ENCODE measurements at regions not wholly inside any gene's neighbourhood (a gene's known extent, or its start where the extent isn't known, plus 50 kb on each side); places are given as distances from the start of the nearest gene placed in this dataset.

DNA sequence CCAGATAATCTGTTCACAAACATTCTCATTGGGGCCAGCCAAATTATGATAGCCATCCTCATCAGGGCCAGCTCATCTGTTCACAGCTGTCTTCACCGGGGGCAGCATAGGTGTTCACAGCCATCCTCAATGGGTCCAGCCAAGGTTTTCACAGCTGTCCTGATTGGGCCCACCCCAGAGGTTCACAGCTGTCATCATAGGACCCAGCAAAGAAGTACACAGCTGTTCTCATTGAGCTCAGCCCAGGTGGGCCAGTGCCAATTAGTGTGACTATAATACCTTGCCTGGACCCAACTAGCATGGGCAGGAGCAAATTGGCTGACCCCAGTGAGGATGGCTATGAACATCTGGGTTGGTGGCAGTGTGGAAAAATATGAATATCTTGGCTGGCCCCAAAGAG is 1166.0 kb downstream of the UQCRFS1 start (continued):
- TF ChIP-seq, protein P1, sequence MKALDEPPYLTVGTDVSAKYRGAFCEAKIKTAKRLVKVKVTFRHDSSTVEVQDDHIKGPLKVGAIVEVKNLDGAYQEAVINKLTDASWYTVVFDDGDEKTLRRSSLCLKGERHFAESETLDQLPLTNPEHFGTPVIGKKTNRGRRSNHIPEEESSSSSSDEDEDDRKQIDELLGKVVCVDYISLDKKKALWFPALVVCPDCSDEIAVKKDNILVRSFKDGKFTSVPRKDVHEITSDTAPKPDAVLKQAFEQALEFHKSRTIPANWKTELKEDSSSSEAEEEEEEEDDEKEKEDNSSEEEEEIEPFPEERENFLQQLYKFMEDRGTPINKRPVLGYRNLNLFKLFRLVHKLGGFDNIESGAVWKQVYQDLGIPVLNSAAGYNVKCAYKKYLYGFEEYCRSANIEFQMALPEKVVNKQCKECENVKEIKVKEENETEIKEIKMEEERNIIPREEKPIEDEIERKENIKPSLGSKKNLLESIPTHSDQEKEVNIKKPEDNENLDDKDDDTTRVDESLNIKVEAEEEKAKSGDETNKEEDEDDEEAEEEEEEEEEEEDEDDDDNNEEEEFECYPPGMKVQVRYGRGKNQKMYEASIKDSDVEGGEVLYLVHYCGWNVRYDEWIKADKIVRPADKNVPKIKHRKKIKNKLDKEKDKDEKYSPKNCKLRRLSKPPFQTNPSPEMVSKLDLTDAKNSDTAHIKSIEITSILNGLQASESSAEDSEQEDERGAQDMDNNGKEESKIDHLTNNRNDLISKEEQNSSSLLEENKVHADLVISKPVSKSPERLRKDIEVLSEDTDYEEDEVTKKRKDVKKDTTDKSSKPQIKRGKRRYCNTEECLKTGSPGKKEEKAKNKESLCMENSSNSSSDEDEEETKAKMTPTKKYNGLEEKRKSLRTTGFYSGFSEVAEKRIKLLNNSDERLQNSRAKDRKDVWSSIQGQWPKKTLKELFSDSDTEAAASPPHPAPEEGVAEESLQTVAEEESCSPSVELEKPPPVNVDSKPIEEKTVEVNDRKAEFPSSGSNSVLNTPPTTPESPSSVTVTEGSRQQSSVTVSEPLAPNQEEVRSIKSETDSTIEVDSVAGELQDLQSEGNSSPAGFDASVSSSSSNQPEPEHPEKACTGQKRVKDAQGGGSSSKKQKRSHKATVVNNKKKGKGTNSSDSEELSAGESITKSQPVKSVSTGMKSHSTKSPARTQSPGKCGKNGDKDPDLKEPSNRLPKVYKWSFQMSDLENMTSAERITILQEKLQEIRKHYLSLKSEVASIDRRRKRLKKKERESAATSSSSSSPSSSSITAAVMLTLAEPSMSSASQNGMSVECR (CRISPR knock-in tag; IDR thresholded peaks at IDR 0.05; ENCODE audit: borderline replicate concordance), result no peak
- TF ChIP-seq, protein P2, sequence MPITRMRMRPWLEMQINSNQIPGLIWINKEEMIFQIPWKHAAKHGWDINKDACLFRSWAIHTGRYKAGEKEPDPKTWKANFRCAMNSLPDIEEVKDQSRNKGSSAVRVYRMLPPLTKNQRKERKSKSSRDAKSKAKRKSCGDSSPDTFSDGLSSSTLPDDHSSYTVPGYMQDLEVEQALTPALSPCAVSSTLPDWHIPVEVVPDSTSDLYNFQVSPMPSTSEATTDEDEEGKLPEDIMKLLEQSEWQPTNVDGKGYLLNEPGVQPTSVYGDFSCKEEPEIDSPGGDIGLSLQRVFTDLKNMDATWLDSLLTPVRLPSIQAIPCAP (CRISPR knock-in tag; IDR thresholded peaks at IDR 0.05), result no peak
- TF ChIP-seq ZNF396 (CRISPR knock-in tag; IDR thresholded peaks at IDR 0.05; ENCODE audit: borderline replicate concordance) (no peak), FOXP1 (CRISPR knock-in tag; IDR thresholded peaks at IDR 0.05; ENCODE audit: borderline replicate concordance) (no peak), TP53 (CRISPR knock-in tag; IDR thresholded peaks at IDR 0.05) (no peak), JAZF1 (CRISPR knock-in tag; IDR thresholded peaks at IDR 0.05) (no peak), NFE2L1 (CRISPR knock-in tag; IDR thresholded peaks at IDR 0.05) (no peak)
- TF ChIP-seq, protein P3, sequence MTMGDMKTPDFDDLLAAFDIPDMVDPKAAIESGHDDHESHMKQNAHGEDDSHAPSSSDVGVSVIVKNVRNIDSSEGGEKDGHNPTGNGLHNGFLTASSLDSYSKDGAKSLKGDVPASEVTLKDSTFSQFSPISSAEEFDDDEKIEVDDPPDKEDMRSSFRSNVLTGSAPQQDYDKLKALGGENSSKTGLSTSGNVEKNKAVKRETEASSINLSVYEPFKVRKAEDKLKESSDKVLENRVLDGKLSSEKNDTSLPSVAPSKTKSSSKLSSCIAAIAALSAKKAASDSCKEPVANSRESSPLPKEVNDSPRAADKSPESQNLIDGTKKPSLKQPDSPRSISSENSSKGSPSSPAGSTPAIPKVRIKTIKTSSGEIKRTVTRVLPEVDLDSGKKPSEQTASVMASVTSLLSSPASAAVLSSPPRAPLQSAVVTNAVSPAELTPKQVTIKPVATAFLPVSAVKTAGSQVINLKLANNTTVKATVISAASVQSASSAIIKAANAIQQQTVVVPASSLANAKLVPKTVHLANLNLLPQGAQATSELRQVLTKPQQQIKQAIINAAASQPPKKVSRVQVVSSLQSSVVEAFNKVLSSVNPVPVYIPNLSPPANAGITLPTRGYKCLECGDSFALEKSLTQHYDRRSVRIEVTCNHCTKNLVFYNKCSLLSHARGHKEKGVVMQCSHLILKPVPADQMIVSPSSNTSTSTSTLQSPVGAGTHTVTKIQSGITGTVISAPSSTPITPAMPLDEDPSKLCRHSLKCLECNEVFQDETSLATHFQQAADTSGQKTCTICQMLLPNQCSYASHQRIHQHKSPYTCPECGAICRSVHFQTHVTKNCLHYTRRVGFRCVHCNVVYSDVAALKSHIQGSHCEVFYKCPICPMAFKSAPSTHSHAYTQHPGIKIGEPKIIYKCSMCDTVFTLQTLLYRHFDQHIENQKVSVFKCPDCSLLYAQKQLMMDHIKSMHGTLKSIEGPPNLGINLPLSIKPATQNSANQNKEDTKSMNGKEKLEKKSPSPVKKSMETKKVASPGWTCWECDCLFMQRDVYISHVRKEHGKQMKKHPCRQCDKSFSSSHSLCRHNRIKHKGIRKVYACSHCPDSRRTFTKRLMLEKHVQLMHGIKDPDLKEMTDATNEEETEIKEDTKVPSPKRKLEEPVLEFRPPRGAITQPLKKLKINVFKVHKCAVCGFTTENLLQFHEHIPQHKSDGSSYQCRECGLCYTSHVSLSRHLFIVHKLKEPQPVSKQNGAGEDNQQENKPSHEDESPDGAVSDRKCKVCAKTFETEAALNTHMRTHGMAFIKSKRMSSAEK (CRISPR knock-in tag; IDR thresholded peaks at IDR 0.05; ENCODE audit: borderline replicate concordance), result no peak

DNA sequence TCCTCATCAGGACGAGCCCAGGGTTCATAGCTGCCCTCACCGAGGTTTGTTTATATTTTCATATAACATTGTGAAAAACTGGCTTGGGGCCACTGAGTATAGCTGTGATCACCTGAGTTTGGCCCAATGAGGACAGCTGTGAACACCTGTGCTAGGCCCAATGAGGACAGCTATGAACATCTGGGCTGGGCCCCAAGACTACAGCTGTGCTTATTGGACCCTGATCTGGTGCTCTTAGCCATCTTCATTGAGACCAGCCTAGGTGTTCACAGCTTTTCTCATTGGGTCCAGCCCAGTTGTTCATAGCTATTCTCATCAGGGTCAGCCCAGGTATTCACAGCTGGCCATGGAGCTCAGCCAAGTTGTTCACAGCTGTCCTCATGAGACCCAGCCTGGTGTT is 1167.3 kb downstream of the UQCRFS1 start:
- ATAC-seq, result no peak
- Mint-ChIP-seq H3K27me3 (ENCODE audit: low read depth) (no peaks in the 10 kb centered on the region), H3K27ac (no peak overlapping the region), H3K9me3 (peaks cover 33% of the 10 kb centered on the region), H3K4me1 (no peaks in the 10 kb centered on the region), H3K4me3 (no peak overlapping the region), H3K36me3 (no peaks in the 10 kb centered on the region)
- ChIA-PET POLR2A (no interaction called here), CTCF (no interaction called here)
- no peak for DNase-seq (ENCODE audit: low spot score)
- TF ChIP-seq CREM (CRISPR knock-in tag; IDR thresholded peaks at IDR 0.05), result no peak
- TF ChIP-seq PRRX2 (CRISPR knock-in tag; IDR thresholded peaks at IDR 0.05), result no peak
- TF ChIP-seq, protein P4, sequence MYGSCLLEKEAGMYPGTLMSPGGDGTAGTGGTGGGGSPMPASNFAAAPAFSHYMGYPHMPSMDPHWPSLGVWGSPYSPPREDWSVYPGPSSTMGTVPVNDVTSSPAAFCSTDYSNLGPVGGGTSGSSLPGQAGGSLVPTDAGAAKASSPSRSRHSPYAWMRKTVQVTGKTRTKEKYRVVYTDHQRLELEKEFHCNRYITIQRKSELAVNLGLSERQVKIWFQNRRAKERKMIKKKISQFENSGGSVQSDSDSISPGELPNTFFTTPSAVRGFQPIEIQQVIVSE (CRISPR knock-in tag; IDR thresholded peaks at IDR 0.05; ENCODE audit: borderline replicate concordance), result no peak
- TF ChIP-seq, protein P5, sequence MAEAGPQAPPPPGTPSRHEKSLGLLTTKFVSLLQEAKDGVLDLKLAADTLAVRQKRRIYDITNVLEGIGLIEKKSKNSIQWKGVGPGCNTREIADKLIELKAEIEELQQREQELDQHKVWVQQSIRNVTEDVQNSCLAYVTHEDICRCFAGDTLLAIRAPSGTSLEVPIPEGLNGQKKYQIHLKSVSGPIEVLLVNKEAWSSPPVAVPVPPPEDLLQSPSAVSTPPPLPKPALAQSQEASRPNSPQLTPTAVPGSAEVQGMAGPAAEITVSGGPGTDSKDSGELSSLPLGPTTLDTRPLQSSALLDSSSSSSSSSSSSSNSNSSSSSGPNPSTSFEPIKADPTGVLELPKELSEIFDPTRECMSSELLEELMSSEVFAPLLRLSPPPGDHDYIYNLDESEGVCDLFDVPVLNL (CRISPR knock-in tag; IDR thresholded peaks at IDR 0.05; ENCODE audit: borderline replicate concordance, low read depth), result no peak
- no peak for TF ChIP-seq SMAD4 (CRISPR knock-in tag; IDR thresholded peaks at IDR 0.05)
- no peak for TF ChIP-seq TP53 (CRISPR knock-in tag; IDR thresholded peaks at IDR 0.05)
- no peak for TF ChIP-seq ZNF317 (CRISPR knock-in tag; IDR thresholded peaks at IDR 0.05; ENCODE audit: borderline replicate concordance, low read depth)
- TF ChIP-seq, protein P6, sequence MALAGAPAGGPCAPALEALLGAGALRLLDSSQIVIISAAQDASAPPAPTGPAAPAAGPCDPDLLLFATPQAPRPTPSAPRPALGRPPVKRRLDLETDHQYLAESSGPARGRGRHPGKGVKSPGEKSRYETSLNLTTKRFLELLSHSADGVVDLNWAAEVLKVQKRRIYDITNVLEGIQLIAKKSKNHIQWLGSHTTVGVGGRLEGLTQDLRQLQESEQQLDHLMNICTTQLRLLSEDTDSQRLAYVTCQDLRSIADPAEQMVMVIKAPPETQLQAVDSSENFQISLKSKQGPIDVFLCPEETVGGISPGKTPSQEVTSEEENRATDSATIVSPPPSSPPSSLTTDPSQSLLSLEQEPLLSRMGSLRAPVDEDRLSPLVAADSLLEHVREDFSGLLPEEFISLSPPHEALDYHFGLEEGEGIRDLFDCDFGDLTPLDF (CRISPR knock-in tag; IDR thresholded peaks at IDR 0.05), result no peak
- TF ChIP-seq, protein P7, sequence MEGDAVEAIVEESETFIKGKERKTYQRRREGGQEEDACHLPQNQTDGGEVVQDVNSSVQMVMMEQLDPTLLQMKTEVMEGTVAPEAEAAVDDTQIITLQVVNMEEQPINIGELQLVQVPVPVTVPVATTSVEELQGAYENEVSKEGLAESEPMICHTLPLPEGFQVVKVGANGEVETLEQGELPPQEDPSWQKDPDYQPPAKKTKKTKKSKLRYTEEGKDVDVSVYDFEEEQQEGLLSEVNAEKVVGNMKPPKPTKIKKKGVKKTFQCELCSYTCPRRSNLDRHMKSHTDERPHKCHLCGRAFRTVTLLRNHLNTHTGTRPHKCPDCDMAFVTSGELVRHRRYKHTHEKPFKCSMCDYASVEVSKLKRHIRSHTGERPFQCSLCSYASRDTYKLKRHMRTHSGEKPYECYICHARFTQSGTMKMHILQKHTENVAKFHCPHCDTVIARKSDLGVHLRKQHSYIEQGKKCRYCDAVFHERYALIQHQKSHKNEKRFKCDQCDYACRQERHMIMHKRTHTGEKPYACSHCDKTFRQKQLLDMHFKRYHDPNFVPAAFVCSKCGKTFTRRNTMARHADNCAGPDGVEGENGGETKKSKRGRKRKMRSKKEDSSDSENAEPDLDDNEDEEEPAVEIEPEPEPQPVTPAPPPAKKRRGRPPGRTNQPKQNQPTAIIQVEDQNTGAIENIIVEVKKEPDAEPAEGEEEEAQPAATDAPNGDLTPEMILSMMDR (IDR thresholded peaks at IDR 0.05), result no peak
- TF ChIP-seq, protein P8, sequence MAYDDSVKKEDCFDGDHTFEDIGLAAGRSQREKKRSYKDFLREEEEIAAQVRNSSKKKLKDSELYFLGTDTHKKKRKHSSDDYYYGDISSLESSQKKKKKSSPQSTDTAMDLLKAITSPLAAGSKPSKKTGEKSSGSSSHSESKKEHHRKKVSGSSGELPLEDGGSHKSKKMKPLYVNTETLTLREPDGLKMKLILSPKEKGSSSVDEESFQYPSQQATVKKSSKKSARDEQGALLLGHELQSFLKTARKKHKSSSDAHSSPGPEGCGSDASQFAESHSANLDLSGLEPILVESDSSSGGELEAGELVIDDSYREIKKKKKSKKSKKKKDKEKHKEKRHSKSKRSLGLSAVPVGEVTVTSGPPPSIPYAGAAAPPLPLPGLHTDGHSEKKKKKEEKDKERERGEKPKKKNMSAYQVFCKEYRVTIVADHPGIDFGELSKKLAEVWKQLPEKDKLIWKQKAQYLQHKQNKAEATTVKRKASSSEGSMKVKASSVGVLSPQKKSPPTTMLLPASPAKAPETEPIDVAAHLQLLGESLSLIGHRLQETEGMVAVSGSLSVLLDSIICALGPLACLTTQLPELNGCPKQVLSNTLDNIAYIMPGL (CRISPR knock-in tag; IDR thresholded peaks at IDR 0.05), result no peak
- TF ChIP-seq SOX15 (CRISPR knock-in tag; IDR thresholded peaks at IDR 0.05), result no peak

All from WTC11 (cell line).